Hepatocyte (in vitro differentiated cells): ENCODE measurements at regions not wholly inside any gene's neighbourhood (a gene's known extent, or its start where the extent isn't known, plus 50 kb on each side); places are given as distances from the start of the nearest gene placed in this dataset.

Experiments used
- EZH2 ChIP-seq: fragments of 200-600 bp; sonication (generic); IDR thresholded peaks from 2 replicates; pipeline ENCODE4 v1.6.1; 2016; ENCODE audit warnings: antibody characterized with exemption, mild to moderate bottlenecking, borderline replicate concordance
- EZH2phosphoT487 ChIP-seq: fragments of 200-600 bp; sonication (generic); IDR thresholded peaks from one replicate; pipeline ENCODE4 v1.6.1; 2018; ENCODE audit warnings: antibody characterized with exemption, mild to moderate bottlenecking, low read depth, moderate library complexity; ENCODE audit not compliant: unreplicated experiment, severe bottlenecking
- TF ChIP-seq, protein P1 (sequence below): fragments of 200-600 bp; sonication (generic); IDR thresholded peaks from 2 replicates; pipeline ENCODE4 v1.5.1; 2016; ENCODE audit warnings: antibody characterized with exemption, mild to moderate bottlenecking; ENCODE audit not compliant: poor library complexity

DNA sequence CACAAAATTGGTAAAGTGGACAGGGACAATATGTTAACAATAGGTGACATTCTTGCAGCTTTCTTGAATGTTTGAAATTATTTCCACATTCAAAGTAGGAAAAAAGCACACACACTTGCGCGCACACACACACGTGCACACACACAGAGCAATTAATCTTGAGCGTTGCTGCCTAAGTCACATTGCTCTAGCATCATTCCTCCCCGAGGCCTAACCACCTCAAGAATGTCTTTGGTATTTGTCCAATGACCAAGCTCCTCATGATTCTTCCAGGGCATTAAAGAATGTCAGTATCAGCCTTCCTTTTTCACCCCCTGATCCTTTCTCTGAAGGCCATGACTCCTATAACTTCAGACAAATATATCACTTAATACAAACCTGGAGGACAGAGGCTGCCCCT, 198.1 kb downstream of the NPR3 start:
- TF ChIP-seq, protein P1, sequence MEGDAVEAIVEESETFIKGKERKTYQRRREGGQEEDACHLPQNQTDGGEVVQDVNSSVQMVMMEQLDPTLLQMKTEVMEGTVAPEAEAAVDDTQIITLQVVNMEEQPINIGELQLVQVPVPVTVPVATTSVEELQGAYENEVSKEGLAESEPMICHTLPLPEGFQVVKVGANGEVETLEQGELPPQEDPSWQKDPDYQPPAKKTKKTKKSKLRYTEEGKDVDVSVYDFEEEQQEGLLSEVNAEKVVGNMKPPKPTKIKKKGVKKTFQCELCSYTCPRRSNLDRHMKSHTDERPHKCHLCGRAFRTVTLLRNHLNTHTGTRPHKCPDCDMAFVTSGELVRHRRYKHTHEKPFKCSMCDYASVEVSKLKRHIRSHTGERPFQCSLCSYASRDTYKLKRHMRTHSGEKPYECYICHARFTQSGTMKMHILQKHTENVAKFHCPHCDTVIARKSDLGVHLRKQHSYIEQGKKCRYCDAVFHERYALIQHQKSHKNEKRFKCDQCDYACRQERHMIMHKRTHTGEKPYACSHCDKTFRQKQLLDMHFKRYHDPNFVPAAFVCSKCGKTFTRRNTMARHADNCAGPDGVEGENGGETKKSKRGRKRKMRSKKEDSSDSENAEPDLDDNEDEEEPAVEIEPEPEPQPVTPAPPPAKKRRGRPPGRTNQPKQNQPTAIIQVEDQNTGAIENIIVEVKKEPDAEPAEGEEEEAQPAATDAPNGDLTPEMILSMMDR: no peak
- TF ChIP-seq EZH2: no peak
- no peak for TF ChIP-seq EZH2phosphoT487
